B cell (primary cell): ENCODE measurements at regions not wholly inside any gene's neighbourhood (a gene's known extent, or its start where the extent isn't known, plus 50 kb on each side); places are given as distances from the start of the nearest gene placed in this dataset.
"Not testable (repeated sequence)": the region's sequence is repeated elsewhere in the genome, so short reads cannot be mapped to it uniquely, and the experiment has no call there.

Experiments
- ATAC-seq: fragments of 200-7000 bp; cut with Tn5 transposase; one replicate; pipeline ENCODE4 v1.10.0; 2021; ENCODE audit warnings: low read depth, mild to moderate bottlenecking, moderate number of reproducible peaks, moderate library complexity
- CTCF ChIA-PET: fragments of 350-600 bp; sonication (Branson Sonifier 250); formaldehyde crosslinking; loops from one replicate; lab custom pipeline; 2021; ENCODE audit warnings: antibody characterized with exemption, inconsistent platforms; lab: Charles Lee
- POLR2A ChIA-PET: fragments of 350-600 bp; sonication (Branson Sonifier 250); formaldehyde crosslinking; loops from one replicate; lab custom pipeline; 2021; ENCODE audit warnings: antibody characterized with exemption; lab: Charles Lee
- DNase-seq: peaks from one replicate; pipeline ENCODE4 v3.0.0; 2013
- H2AFZ ChIP-seq: 2 replicates; pipeline ENCODE4 v1.6.1; 2012; ENCODE audit warnings: mild to moderate bottlenecking, low read depth, low read length; ENCODE audit not compliant: insufficient read depth, poor library complexity, severe bottlenecking
- H3K27ac ChIP-seq, 2 donors: 1 replicate in 1 of 2; 2 replicates in 1 of 2; pipeline ENCODE4 v1.5.1; 2012 to 2013; ENCODE audit warnings: low read length in 2 of 2, mild to moderate bottlenecking in 2 of 2, moderate library complexity in 1 of 2
- H3K27me3 ChIP-seq, 4 experiments: fragments of 200-600 bp in 1 of 4; sonication (generic) in 1 of 4; replicated peaks in 1 of 4; 1 replicate in 2 of 4; 2 replicates in 2 of 4; pipeline versions ENCODE4 v1.6.1 to v1.7.0; 2013 to 2016; ENCODE audit warnings: low read length in 3 of 4, mild to moderate bottlenecking in 2 of 4, mixed read lengths in 1 of 4, moderate library complexity in 1 of 4; ENCODE audit not compliant: insufficient read depth in 4 of 4, control insufficient read depth in 3 of 4; ENCODE audit errors: control extremely low read depth in 1 of 4
- H3K36me3 ChIP-seq, 2 experiments: replicated peaks in 1 of 2; 1 replicate in 1 of 2; 2 replicates in 1 of 2; pipeline versions ENCODE4 v1.6.1 to v1.7.1; 2013; ENCODE audit warnings: low read length in 1 of 2; ENCODE audit not compliant: insufficient read depth in 2 of 2, control insufficient read depth in 1 of 2; ENCODE audit errors: control extremely low read depth in 1 of 2, extremely low read depth in 1 of 2
- H3K4me1 ChIP-seq, 2 donors: fragments of 200-600 bp in 1 of 2; sonication (generic) in 1 of 2; 1 replicate in 1 of 2; 2 replicates in 1 of 2; pipeline versions ENCODE4 v1.5.1 to v1.6.1; 2013 to 2017; ENCODE audit warnings: low read length in 2 of 2; ENCODE audit not compliant: control insufficient read depth in 2 of 2, insufficient read depth in 2 of 2
- H3K4me2 ChIP-seq: replicated peaks from 2 replicates; pipeline ENCODE3; 2012; ENCODE audit warnings: mild to moderate bottlenecking, low read depth, low read length; ENCODE audit not compliant: poor library complexity, severe bottlenecking
- H3K4me3 ChIP-seq, 5 experiments: fragments of 200-600 bp in 1 of 5; sonication (generic) in 1 of 5; 1 replicate in 3 of 5; 2 replicates in 2 of 5; pipeline versions ENCODE4 v1.5.1 to v1.7.0; 2011 to 2016; ENCODE audit warnings: low read length in 4 of 5, mild to moderate bottlenecking in 4 of 5, low read depth in 2 of 5, control low read depth in 1 of 5, moderate library complexity in 1 of 5; ENCODE audit not compliant: insufficient read depth in 1 of 5; ENCODE audit errors: control extremely low read depth in 1 of 5, extremely low read depth in 1 of 5
- H3K79me2 ChIP-seq: fragments of 200-600 bp; sonication (generic); one replicate; pipeline ENCODE4 v1.6.0; 2016; ENCODE audit warnings: low read length; ENCODE audit not compliant: control insufficient read depth, insufficient read depth
- H3K9ac ChIP-seq: fragments of 200-600 bp; sonication (generic); 2 replicates; pipeline ENCODE4 v1.6.1; 2017; ENCODE audit warnings: mild to moderate bottlenecking, low read length, moderate library complexity
- H3K9me3 ChIP-seq, 3 donors: one replicate each; pipeline versions ENCODE4 v1.6.1 to v1.7.1; 2013; ENCODE audit warnings: low read length in 2 of 3; ENCODE audit not compliant: control insufficient read depth in 2 of 3, insufficient read depth in 1 of 3; ENCODE audit errors: control extremely low read depth in 1 of 3
- H4K20me1 ChIP-seq: 2 replicates; pipeline ENCODE4 v1.6.0; 2012; ENCODE audit warnings: mild to moderate bottlenecking, low read length; ENCODE audit not compliant: insufficient read depth, control insufficient read depth, poor library complexity, severe bottlenecking
- H3K27ac Mint-ChIP-seq: one replicate; pipeline ENCODE4 v1.8.0; 2021; ENCODE audit warnings: mixed read lengths
- H3K27me3 Mint-ChIP-seq: one replicate; pipeline ENCODE4 v1.8.0; 2021; ENCODE audit warnings: mixed read lengths
- H3K4me1 Mint-ChIP-seq: one replicate; pipeline ENCODE4 v1.8.0; 2021; ENCODE audit warnings: mixed read lengths
- H3K4me3 Mint-ChIP-seq: one replicate; pipeline ENCODE4 v1.8.0; 2021; ENCODE audit warnings: mixed read lengths
- H3K9me3 Mint-ChIP-seq: one replicate; pipeline ENCODE4 v1.8.0; 2022; ENCODE audit warnings: mixed read lengths; ENCODE audit not compliant: insufficient read depth
- EZH2 ChIP-seq: IDR thresholded peaks from 2 replicates; pipeline ENCODE4 v1.6.1; 2012; ENCODE audit warnings: borderline replicate concordance, low read depth, mild to moderate bottlenecking, moderate library complexity, low read length; ENCODE audit not compliant: insufficient read depth, poor library complexity, severe bottlenecking
- WGBS: methylation state at CpG from one replicate; pipeline ENCODE4 v1.1.5; 2013; ENCODE audit warnings: missing lambda C conversion rate; ENCODE audit not compliant: insufficient coverage; 5-methylcytosine and 5-hydroxymethylcytosine counted together
- intact Hi-C: fragments of 100-400 bp; cut with micrococcal nuclease; formaldehyde crosslinking; loops from one replicate; pipeline ENCODE4 v1.10.0; 2022
- TF ChIP-seq, protein P1 (sequence below): fragments of 200-600 bp; IDR thresholded peaks from one replicate; pipeline ENCODE4 v1.8.0; 2022; ENCODE audit warnings: antibody characterized with exemption, mild to moderate bottlenecking

DNA sequence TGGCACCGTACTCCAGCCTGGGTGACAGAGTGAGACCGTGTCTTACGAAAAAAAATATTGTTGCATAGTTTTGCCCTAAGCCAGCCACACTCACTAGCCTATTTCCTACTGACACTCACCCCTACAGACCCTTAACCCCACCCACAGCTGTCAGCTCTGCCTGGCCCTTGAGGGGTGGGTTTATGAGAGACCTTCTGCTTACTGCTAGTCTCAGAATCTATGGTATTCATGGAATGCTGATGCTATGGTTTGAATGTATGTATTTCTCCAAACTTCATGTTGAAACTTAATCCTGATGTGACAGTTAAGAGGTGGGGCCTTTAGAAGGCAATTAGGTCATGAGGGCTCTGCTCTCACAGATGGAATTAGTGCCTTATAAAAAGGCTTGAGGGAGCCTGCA is 79.2 kb upstream of the LRCH1 start:
- TF ChIP-seq EZH2: no peak
- TF ChIP-seq, protein P1, sequence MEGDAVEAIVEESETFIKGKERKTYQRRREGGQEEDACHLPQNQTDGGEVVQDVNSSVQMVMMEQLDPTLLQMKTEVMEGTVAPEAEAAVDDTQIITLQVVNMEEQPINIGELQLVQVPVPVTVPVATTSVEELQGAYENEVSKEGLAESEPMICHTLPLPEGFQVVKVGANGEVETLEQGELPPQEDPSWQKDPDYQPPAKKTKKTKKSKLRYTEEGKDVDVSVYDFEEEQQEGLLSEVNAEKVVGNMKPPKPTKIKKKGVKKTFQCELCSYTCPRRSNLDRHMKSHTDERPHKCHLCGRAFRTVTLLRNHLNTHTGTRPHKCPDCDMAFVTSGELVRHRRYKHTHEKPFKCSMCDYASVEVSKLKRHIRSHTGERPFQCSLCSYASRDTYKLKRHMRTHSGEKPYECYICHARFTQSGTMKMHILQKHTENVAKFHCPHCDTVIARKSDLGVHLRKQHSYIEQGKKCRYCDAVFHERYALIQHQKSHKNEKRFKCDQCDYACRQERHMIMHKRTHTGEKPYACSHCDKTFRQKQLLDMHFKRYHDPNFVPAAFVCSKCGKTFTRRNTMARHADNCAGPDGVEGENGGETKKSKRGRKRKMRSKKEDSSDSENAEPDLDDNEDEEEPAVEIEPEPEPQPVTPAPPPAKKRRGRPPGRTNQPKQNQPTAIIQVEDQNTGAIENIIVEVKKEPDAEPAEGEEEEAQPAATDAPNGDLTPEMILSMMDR: no peak
- Mint-ChIP-seq H3K4me1 (no peaks in the 10 kb centered on the region), H3K27me3 (peaks cover under 1% of the 10 kb centered on the region), H3K9me3 (no peaks in the 10 kb centered on the region), H3K4me3 (no peak overlapping the region), H3K27ac (no peak overlapping the region)
- WGBS: no CpG with 5 or more reads among the region's 3 CpGs
- Histone ChIP-seq H4K20me1 (no peaks in the 10 kb centered on the region), H3K4me1 (no peaks in the 10 kb centered on the region), H3K36me3 (no peaks in the 10 kb centered on the region), H3K27ac (no peak overlapping the region), H3K4me2 (no peak overlapping the region), H3K79me2 (no peaks in the 10 kb centered on the region), H3K9ac (no peak overlapping the region), H3K4me3 (no peak overlapping the region), H3K27me3 (no peaks in the 10 kb centered on the region), H2AFZ (no peak overlapping the region), H3K9me3 (no peaks in the 10 kb centered on the region)
- ChIA-PET CTCF (no interaction called here), POLR2A (no interaction called here)
- DNase-seq (no peak), ATAC-seq (no peak)
- intact Hi-C loops: no loop called here

DNA sequence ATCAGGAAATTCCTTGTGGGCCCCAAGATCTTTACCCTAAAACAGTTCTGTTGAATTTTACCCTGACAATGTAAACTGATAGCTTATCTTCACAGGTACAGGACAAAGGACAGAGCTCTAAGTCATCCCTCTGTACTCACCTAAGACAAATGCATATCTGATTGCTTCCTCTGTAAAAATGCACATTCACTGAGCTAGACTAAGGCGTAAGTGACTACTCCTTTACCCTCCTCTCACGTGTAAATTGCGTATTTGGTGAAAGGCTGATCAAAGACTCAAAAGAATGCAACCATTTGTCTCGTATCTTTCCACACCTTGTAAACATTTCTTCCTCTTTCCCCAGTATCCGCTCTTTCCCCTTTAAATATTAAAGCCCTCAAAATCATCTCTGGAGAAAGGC is 80.6 kb upstream of the LRCH1 start:
- Mint-ChIP-seq H3K27me3 (no peaks in the 10 kb centered on the region), H3K4me3 (no peak overlapping the region), H3K27ac (no peak overlapping the region), H3K4me1 (no peaks in the 10 kb centered on the region), H3K9me3 (no peaks in the 10 kb centered on the region)
- POLR2A ChIA-PET: no interaction called here
- TF ChIP-seq, protein P1: no peak
- no peak for TF ChIP-seq EZH2
- Histone ChIP-seq H3K4me3 (no peak overlapping the region), H3K4me1 (no peaks in the 10 kb centered on the region), H3K27ac (no peak overlapping the region), H3K9me3 (no peaks in the 10 kb centered on the region), H4K20me1 (no peaks in the 10 kb centered on the region), H3K27me3 (no peaks in the 10 kb centered on the region), H3K4me2 (no peak overlapping the region), H2AFZ (no peak overlapping the region), H3K36me3 (no peaks in the 10 kb centered on the region), H3K9ac (no peak overlapping the region), H3K79me2 (no peaks in the 10 kb centered on the region)
- 92% methylated on average over 4 of the region's 5 CpGs for WGBS
- intact Hi-C loops: no loop called here
- ATAC-seq (no peak), DNase-seq (no peak)
- CTCF ChIA-PET: interaction anchor here (1.3 kb wide), 1 partner anchor 19 kb away, joined by 6 read pairs; no protein-coding TSS in a partner anchor

DNA sequence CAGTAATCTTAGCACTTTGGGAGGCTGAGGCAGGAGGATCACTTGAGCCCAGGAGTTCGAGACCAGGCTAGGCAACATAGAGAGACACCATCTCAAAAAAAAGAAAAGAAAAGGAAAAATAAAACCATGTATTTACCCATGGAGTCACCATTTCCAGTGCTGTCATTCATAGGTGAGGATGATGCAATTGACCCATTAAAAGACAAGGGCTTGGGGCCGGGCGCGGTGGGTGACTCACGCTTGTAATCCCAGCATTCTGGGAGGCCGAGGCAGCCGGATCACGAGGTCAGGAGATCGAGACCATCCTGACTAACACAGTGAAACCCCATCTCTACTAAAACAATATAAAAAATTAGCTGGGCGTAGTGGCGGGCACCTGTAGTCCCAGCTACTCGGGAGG is 82.6 kb upstream of the RUBCNL start:
- H3K4me3 ChIP-seq, H3K27ac Mint-ChIP-seq, H3K27me3 Mint-ChIP-seq, POLR2A ChIA-PET, H3K4me3 Mint-ChIP-seq, H3K9ac ChIP-seq, H2AFZ ChIP-seq, H3K79me2 ChIP-seq, ATAC-seq, H3K4me1 ChIP-seq, H3K36me3 ChIP-seq, H3K4me2 ChIP-seq, H3K4me1 Mint-ChIP-seq, H3K9me3 ChIP-seq, CTCF ChIA-PET, intact Hi-C loops, H3K9me3 Mint-ChIP-seq, H3K27me3 ChIP-seq, H3K27ac ChIP-seq, DNase-seq, H4K20me1 ChIP-seq: not testable (repeated sequence)
- WGBS: 97% methylated on average over 9 of the region's 12 CpGs
